OCI-LY7 (cell line): ENCODE measurements at regions not wholly inside any gene's neighbourhood (a gene's known extent, or its start where the extent isn't known, plus 50 kb on each side); places are given as distances from the start of the nearest gene placed in this dataset.

Source experiments
- BruUV-seq: library from RNA; stranded (reverse); fragments of 400-500 nt; replicated peaks from 2 replicates; lab custom pipeline; 2021; lab: Mats Ljungman, UMichigan
- CTCF ChIA-PET: fragments of 300-600 bp; sonication (Branson Sonifier 250); formaldehyde crosslinking; loops from one replicate; lab custom pipeline; 2022; ENCODE audit warnings: antibody characterized with exemption; ENCODE audit not compliant: unreplicated experiment; lab: Charles Lee
- POLR2A ChIA-PET: fragments of 300-600 bp; sonication (Branson Sonifier 250); formaldehyde crosslinking; loops from one replicate; lab custom pipeline; 2022; ENCODE audit warnings: antibody characterized with exemption; lab: Charles Lee
- DNase-seq: peaks from one replicate; pipeline ENCODE4 v3.0.0-alpha.2; 2015; ENCODE audit warnings: low spot score
- H2AFZ ChIP-seq: fragments of 200-600 bp; sonication (generic), shearing (Covaris generic); 2 replicates; pipeline ENCODE4 v1.6.1; 2014; ENCODE audit warnings: mild to moderate bottlenecking, antibody characterized with exemption, low read length, moderate library complexity
- H3K27ac ChIP-seq: fragments of 200-600 bp; sonication (generic); 2 replicates; pipeline ENCODE4 v1.5.1; 2014; ENCODE audit warnings: mixed run types, low read depth, mild to moderate bottlenecking, moderate library complexity, low read length, inconsistent platforms; ENCODE audit not compliant: poor library complexity, severe bottlenecking
- H3K36me3 ChIP-seq: fragments of 200-600 bp; sonication (generic); 2 replicates; pipeline ENCODE4 v1.6.1; 2014; ENCODE audit warnings: mild to moderate bottlenecking, antibody characterized with exemption, low read length, moderate library complexity, mixed read lengths; ENCODE audit not compliant: insufficient read depth
- H3K4me1 ChIP-seq: fragments of 200-600 bp; sonication (generic); 2 replicates; pipeline ENCODE4 v1.5.1; 2014; ENCODE audit warnings: mild to moderate bottlenecking, low read length; ENCODE audit not compliant: insufficient read depth, poor library complexity, severe bottlenecking
- H3K4me2 ChIP-seq: fragments of 200-600 bp; sonication (generic); 2 replicates; pipeline ENCODE4 v1.6.1; 2014; ENCODE audit warnings: mild to moderate bottlenecking, low read length
- H3K4me3 ChIP-seq: fragments of 200-600 bp; sonication (generic); 2 replicates; pipeline ENCODE4 v1.5.1; 2014; ENCODE audit warnings: mild to moderate bottlenecking, low read depth, low read length; ENCODE audit not compliant: poor library complexity, severe bottlenecking
- H3K79me2 ChIP-seq: fragments of 200-600 bp; sonication (generic); 2 replicates; pipeline ENCODE4 v1.6.1; 2016; ENCODE audit warnings: low read depth, mild to moderate bottlenecking, low read length, moderate library complexity, mixed read lengths; ENCODE audit not compliant: insufficient read depth
- H3K9me2 ChIP-seq: fragments of 200-600 bp; sonication (generic); 2 replicates; pipeline ENCODE4 v1.6.1; 2016; ENCODE audit warnings: mild to moderate bottlenecking, low read length, mixed read lengths; ENCODE audit not compliant: insufficient read depth
- H3K9me3 ChIP-seq: fragments of 200-600 bp; sonication (generic); 2 replicates; pipeline ENCODE4 v1.6.1; 2014; ENCODE audit warnings: mild to moderate bottlenecking, mixed run types, low read length, mixed read lengths
- H4K20me1 ChIP-seq: fragments of 200-600 bp; sonication (generic); 2 replicates; pipeline ENCODE4 v1.6.1; 2014; ENCODE audit warnings: mild to moderate bottlenecking, antibody characterized with exemption, low read length, moderate library complexity, mixed read lengths; ENCODE audit not compliant: insufficient read depth
- CTCF ChIP-seq: fragments of 200-600 bp; sonication (generic); conservative IDR thresholded peaks from 2 replicates; pipeline ENCODE4 v1.5.1; 2014; ENCODE audit warnings: mild to moderate bottlenecking, antibody characterized with exemption, low read length, moderate library complexity, mixed read lengths
- EZH2phosphoT487 ChIP-seq: fragments of 200-600 bp; sonication (generic); IDR thresholded peaks from 2 replicates; pipeline ENCODE4 v1.6.1; 2018; ENCODE audit warnings: low read depth, borderline replicate concordance, mild to moderate bottlenecking, mixed run types, antibody characterized with exemption, low read length, moderate library complexity, mixed read lengths
- intact Hi-C: fragments of 100-400 bp; cut with micrococcal nuclease; formaldehyde crosslinking; loops from one replicate; pipeline ENCODE4 v1.10.0; 2022; ENCODE audit not compliant: unreplicated experiment

- no TSS peak for BruUV-seq
- H3K4me2 ChIP-seq = no peak overlapping the region
- POLR2A ChIA-PET = no interaction called here
Measured at GRCh38 chr5:52620315-52620714, 167.4 kb upstream of the ITGA1 start.

GRCh38 chr5:52623291-52623690 lies 164.4 kb upstream of the ITGA1 start:
- Histone ChIP-seq H3K9me3 (no peaks in the 10 kb centered on the region), H3K4me1 (no peaks in the 10 kb centered on the region), H3K4me3 (no peak overlapping the region), H3K4me2 (no peak overlapping the region), H3K27ac (no peak overlapping the region), H4K20me1 (no peaks in the 10 kb centered on the region), H3K79me2 (no peaks in the 10 kb centered on the region), H2AFZ (no peak overlapping the region), H3K9me2 (no peaks in the 10 kb centered on the region), H3K36me3 (no peaks in the 10 kb centered on the region)
- no peak for DNase-seq
- TF ChIP-seq CTCF (no peak), EZH2phosphoT487 (no peak)
- BruUV-seq = no TSS peak
- intact Hi-C loops = no loop called here
- ChIA-PET CTCF (no interaction called here), POLR2A (no interaction called here)

More at GRCh38 chr5:52620315-52620714, 167.4 kb upstream of the ITGA1 start:
- intact Hi-C loops = no loop called here
- no peaks in the 10 kb centered on the region for H3K36me3 ChIP-seq
- H3K9me3 ChIP-seq = no peaks in the 10 kb centered on the region
- CTCF ChIA-PET = no interaction called here
- no peak for TF ChIP-seq CTCF
- no peak for TF ChIP-seq EZH2phosphoT487
- H4K20me1 ChIP-seq = no peaks in the 10 kb centered on the region
- H3K4me1 ChIP-seq = no peaks in the 10 kb centered on the region
- H3K79me2 ChIP-seq = no peaks in the 10 kb centered on the region
- no peak overlapping the region for H3K4me3 ChIP-seq
- H3K9me2 ChIP-seq = no peaks in the 10 kb centered on the region
- H2AFZ ChIP-seq = no peak overlapping the region
- H3K27ac ChIP-seq = no peak overlapping the region
- no peak for DNase-seq

- Histone ChIP-seq H3K36me3 (no peaks in the 10 kb centered on the region), H3K9me2 (no peaks in the 10 kb centered on the region), H3K4me2 (no peak overlapping the region), H2AFZ (no peak overlapping the region), H3K27ac (no peak overlapping the region), H3K79me2 (no peaks in the 10 kb centered on the region), H3K4me1 (no peaks in the 10 kb centered on the region), H3K4me3 (no peak overlapping the region), H3K9me3 (no peaks in the 10 kb centered on the region), H4K20me1 (no peaks in the 10 kb centered on the region)
- no peak for DNase-seq
- POLR2A ChIA-PET = no interaction called here
- intact Hi-C loops = no loop called here
- CTCF ChIA-PET = no interaction called here
- TF ChIP-seq CTCF (no peak), EZH2phosphoT487 (no peak)
- BruUV-seq = no TSS peak
Measured at GRCh38 chr5:52624291-52624690, 163.4 kb upstream of the ITGA1 start.
